ENCODE measurements at regions not wholly inside any gene's neighbourhood (a gene's known extent, or its start where the extent isn't known, plus 50 kb on each side); places are given as distances from the start of the nearest gene placed in this dataset.

DNA sequence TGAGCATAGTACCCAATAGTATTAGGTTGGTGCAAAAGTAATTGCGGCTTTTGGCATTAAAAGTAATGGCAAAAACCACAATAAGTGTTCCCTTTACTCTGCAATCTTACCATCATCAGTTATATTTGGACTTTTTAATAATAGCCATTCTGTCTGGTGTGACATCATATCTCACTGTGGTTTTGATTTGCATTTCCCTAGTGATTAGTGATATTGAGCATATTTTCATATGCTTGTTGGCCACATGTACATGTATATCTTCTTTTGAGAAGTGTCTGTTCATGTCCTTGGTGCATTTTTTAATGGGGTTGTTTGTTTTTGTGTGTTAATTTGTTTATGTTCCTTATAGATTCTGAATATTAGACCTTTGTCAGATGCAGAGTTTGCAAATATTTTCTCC lies 289.9 kb downstream of the FAM170A start:
- TF ChIP-seq MAZ (IDR thresholded peaks at IDR 0.05; ENCODE audit: borderline replicate concordance, low read depth, low read length) = no peak
- no peak for TF ChIP-seq RAD21 (IDR thresholded peaks at IDR 0.05; ENCODE audit: low read length)
- no peak for TF ChIP-seq SMC3 (IDR thresholded peaks at IDR 0.05; ENCODE audit: low read depth, low read length)
- no peak for TF ChIP-seq CHD1 (IDR thresholded peaks at IDR 0.05; ENCODE audit: low read depth, low read length)
- TF ChIP-seq RFX5 (IDR thresholded peaks at IDR 0.05; ENCODE audit: low read depth, low read length) = no peak
- no peak for TF ChIP-seq NFE2L2 (IDR thresholded peaks at IDR 0.05; ENCODE audit: low read depth, low read length)
- TF ChIP-seq USF2 (IDR thresholded peaks at IDR 0.05; ENCODE audit: low read depth, low read length) = no peak
- TF ChIP-seq RCOR1 (IDR thresholded peaks at IDR 0.05; ENCODE audit: insufficient replicate concordance, low read length) = no peak
- no peak for TF ChIP-seq BHLHE40 (IDR thresholded peaks at IDR 0.05; ENCODE audit: low read depth, low read length)
- TF ChIP-seq FOS (IDR thresholded peaks at IDR 0.05; ENCODE audit: low read depth, low read length) = no peak
- TF ChIP-seq, protein P1, sequence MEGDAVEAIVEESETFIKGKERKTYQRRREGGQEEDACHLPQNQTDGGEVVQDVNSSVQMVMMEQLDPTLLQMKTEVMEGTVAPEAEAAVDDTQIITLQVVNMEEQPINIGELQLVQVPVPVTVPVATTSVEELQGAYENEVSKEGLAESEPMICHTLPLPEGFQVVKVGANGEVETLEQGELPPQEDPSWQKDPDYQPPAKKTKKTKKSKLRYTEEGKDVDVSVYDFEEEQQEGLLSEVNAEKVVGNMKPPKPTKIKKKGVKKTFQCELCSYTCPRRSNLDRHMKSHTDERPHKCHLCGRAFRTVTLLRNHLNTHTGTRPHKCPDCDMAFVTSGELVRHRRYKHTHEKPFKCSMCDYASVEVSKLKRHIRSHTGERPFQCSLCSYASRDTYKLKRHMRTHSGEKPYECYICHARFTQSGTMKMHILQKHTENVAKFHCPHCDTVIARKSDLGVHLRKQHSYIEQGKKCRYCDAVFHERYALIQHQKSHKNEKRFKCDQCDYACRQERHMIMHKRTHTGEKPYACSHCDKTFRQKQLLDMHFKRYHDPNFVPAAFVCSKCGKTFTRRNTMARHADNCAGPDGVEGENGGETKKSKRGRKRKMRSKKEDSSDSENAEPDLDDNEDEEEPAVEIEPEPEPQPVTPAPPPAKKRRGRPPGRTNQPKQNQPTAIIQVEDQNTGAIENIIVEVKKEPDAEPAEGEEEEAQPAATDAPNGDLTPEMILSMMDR (conservative IDR thresholded peaks at IDR 0.05; ENCODE audit: low read depth, low read length) = no peak
- no peak for TF ChIP-seq CEBPB (IDR thresholded peaks at IDR 0.05; ENCODE audit: low read depth, low read length)
- Histone ChIP-seq H2BK20ac (ENCODE audit: low read depth, low read length) (no peak overlapping the region), H3K79me1 (ENCODE audit: low read depth in 1 of 2, low read length in 2 of 2) (no peaks in the 10 kb centered on the region), H3K4me2 (ENCODE audit: low read depth, low read length) (no peak overlapping the region), H3K4me1 (ENCODE audit: control insufficient read depth, insufficient read depth, low read length) (no peaks in the 10 kb centered on the region), H2AFZ (replicated peaks; ENCODE audit: low read length, poor library complexity) (no peak overlapping the region), H3K36me3 (ENCODE audit: control insufficient read depth, insufficient read depth, low read length) (no peaks in the 10 kb centered on the region), H3K4me3 (ENCODE audit: insufficient read depth, low read depth, low read length) (no peak overlapping the region), H3K4ac (ENCODE audit: low read depth, low read length) (no peak overlapping the region), H3K27me3 (ENCODE audit: control insufficient read depth, insufficient read depth, low read length) (no peaks in the 10 kb centered on the region), H2BK5ac (ENCODE audit: low read depth, low read length, poor library complexity, severe bottlenecking) (no peak overlapping the region), H3K9ac (ENCODE audit: low read depth, low read length) (no peak overlapping the region), H3K23ac (ENCODE audit: low read depth, low read length) (no peak overlapping the region), H3K9me1 (ENCODE audit: insufficient read depth, low read length) (no peaks in the 10 kb centered on the region), H4K8ac (ENCODE audit: low read depth in 2 of 2, low read length in 2 of 2) (no peak overlapping the region), H3K27ac (ENCODE audit: insufficient read depth, low read length) (no peak overlapping the region), H3K18ac (ENCODE audit: low read depth, low read length) (no peak overlapping the region), H2BK120ac (ENCODE audit: low read depth, low read length) (no peak overlapping the region), H2BK15ac (ENCODE audit: low read depth, low read length) (no peak overlapping the region), H3K56ac (ENCODE audit: extremely low read depth, insufficient read depth, low read length) (no peak overlapping the region), H4K5ac (ENCODE audit: low read depth, low read length) (no peak overlapping the region), H3K14ac (replicated peaks; ENCODE audit: low read depth, low read length) (no peak overlapping the region), H2AK9ac (replicated peaks; ENCODE audit: low read depth, low read length, poor library complexity) (no peak overlapping the region), H3K9me3 (ENCODE audit: control insufficient read depth, insufficient read depth, low read length) (no peaks in the 10 kb centered on the region), H2AK5ac (ENCODE audit: low read depth, low read length) (no peak overlapping the region), H4K91ac (ENCODE audit: insufficient read depth, low read depth, low read length) (no peak overlapping the region), H4K20me1 (ENCODE audit: insufficient read depth, low read length) (no peaks in the 10 kb centered on the region)
- ATAC-seq (ENCODE audit: low read depth) (no peak), DNase-seq (no peak)
- dilution Hi-C loops (cut with HindIII; ENCODE audit: low sequenced_read_pairs, unreplicated experiment) = no loop called here
- CTCF ChIA-PET = no interaction called here
- intact Hi-C loops (cut with micrococcal nuclease) = no loop called here
- POLR2A ChIA-PET (ENCODE audit: unreplicated experiment) = no interaction called here
- in situ Hi-C loops (cut with MboI; ENCODE audit: low sequenced_read_pairs) = no loop called here
- WGBS, 2 experiments (ENCODE audit: extremely low coverage in 2 of 2, insufficient read length in 1 of 2) = no CpG with 5 or more reads among the region's 1 CpG
- BruUV-seq (replicated peaks) = no TSS peak
